Peyer's patch (tissue), 4 donors: ENCODE measurements at regions not wholly inside any gene's neighbourhood (a gene's known extent, or its start where the extent isn't known, plus 50 kb on each side); places are given as distances from the start of the nearest gene placed in this dataset.

ENCODE experiments used
- POLR2A ChIP-seq, 2 donors: fragments of 450-650 bp; IDR thresholded peaks; one replicate each; pipeline ENCODE4 v1.5.1; 2017; ENCODE audit warnings: antibody characterized with exemption in 2 of 2, mild to moderate bottlenecking in 2 of 2, moderate library complexity in 2 of 2
- TF ChIP-seq, protein P1 (sequence below), 6 experiments: fragments of 450-650 bp in 4 of 6; fragments of 200-600 bp in 2 of 6; sonication (generic) in 1 of 6; IDR thresholded peaks; one replicate each; pipeline ENCODE4 v1.5.1; 2017 to 2019; ENCODE audit warnings: antibody characterized with exemption in 6 of 6, mild to moderate bottlenecking in 3 of 6, moderate library complexity in 1 of 6

DNA sequence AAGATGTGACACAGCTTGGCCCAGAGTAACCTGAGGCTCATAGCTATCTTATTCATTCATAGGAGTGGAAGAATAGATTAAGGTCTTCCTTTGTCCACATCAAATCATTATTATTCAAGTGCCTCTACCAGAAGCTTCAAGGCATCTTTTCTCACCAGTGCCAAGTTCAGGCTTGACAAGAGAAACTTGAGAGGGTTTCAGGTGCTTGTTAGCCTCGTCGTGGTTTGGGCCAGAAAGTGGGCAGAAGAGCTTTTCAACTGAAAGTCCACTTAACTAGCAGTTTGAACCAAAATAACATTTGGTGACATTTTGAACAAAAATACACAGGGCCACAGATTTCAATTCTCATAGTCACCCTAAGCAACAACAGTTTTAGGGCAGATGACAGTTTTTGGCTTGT is 1184.2 kb downstream of the FLRT2 start:
- TF ChIP-seq, protein P1, sequence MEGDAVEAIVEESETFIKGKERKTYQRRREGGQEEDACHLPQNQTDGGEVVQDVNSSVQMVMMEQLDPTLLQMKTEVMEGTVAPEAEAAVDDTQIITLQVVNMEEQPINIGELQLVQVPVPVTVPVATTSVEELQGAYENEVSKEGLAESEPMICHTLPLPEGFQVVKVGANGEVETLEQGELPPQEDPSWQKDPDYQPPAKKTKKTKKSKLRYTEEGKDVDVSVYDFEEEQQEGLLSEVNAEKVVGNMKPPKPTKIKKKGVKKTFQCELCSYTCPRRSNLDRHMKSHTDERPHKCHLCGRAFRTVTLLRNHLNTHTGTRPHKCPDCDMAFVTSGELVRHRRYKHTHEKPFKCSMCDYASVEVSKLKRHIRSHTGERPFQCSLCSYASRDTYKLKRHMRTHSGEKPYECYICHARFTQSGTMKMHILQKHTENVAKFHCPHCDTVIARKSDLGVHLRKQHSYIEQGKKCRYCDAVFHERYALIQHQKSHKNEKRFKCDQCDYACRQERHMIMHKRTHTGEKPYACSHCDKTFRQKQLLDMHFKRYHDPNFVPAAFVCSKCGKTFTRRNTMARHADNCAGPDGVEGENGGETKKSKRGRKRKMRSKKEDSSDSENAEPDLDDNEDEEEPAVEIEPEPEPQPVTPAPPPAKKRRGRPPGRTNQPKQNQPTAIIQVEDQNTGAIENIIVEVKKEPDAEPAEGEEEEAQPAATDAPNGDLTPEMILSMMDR (IDR thresholded peaks at IDR 0.05) = no peak
- TF ChIP-seq POLR2A (IDR thresholded peaks at IDR 0.05) = no peak
